ENCODE measurements at regions not wholly inside any gene's neighbourhood (a gene's known extent, or its start where the extent isn't known, plus 50 kb on each side); places are given as distances from the start of the nearest gene placed in this dataset.

DNA sequence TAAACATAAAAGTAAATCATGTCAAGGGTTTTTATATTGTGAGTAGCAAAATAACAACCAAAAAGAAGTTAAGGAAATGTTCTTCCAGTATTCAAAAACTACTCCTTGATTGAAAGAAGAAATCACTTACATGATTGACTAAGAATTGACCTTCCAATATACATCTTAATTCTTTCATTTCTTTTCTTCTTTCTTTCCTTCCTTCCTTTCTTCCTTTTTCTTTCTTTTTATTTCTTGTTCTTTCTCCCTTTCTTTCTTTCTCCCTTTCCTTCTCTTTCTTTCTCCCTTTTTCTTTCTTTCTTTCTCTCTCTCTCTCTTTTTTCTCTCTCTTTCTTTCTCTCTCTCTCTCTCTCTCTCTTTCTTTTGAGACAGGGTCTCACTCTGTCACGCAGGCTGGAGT lies 60.7 kb upstream of the SOX9 start:
- intact Hi-C loops (cut with micrococcal nuclease), result no loop called here
- no peaks in the 10 kb centered on the region for H3K9me1 ChIP-seq (replicated peaks; ENCODE audit: control insufficient read depth, extremely low read depth, insufficient read depth, low read length)
- BruUV-seq (replicated peaks), result no TSS peak
- H3K27me3 ChIP-seq (ENCODE audit: control insufficient read depth in 2 of 2, insufficient read depth in 2 of 2, low read length in 2 of 2), result no peaks in the 10 kb centered on the region
- no peaks in the 10 kb centered on the region for H4K20me1 ChIP-seq (replicated peaks; ENCODE audit: control insufficient read depth, extremely low read depth, insufficient read depth, low read length)
- H3K36me3 ChIP-seq (ENCODE audit: control insufficient read depth in 2 of 2, extremely low read depth in 1 of 2, insufficient read depth in 2 of 2, low read length in 2 of 2), result no peaks in the 10 kb centered on the region
- dilution Hi-C loops (cut with MboI; ENCODE audit: extremely low pct_ligation_motif_present, low sequenced_read_pairs), result no loop called here
- POLR2A ChIA-PET, result no interaction called here
- peaks cover 2% of the 10 kb centered on the region for H3K9me3 ChIP-seq (replicated peaks; ENCODE audit: control insufficient read depth, insufficient read depth, low read length)
- no peak overlapping the region for H3K27ac ChIP-seq (ENCODE audit: insufficient read depth, low read depth, low read length)
- no peak overlapping the region for H3K4me3 ChIP-seq (replicated peaks in 1 of 3; ENCODE audit: insufficient read depth in 1 of 3, low read depth in 1 of 3, low read length in 3 of 3)
- FAIRE-seq (no peak), DNase-seq (ENCODE audit: low read depth, low spot score) (no peak)
- H3K9ac ChIP-seq (replicated peaks; ENCODE audit: extremely low read depth, insufficient read depth, low read length), result no peak overlapping the region
- H2AFZ ChIP-seq (ENCODE audit: low read depth, low read length), result no peak overlapping the region
- H3K79me2 ChIP-seq (ENCODE audit: control insufficient read depth, insufficient read depth, low read length), result no peaks in the 10 kb centered on the region
- TF ChIP-seq MYC (IDR thresholded peaks at IDR 0.05; ENCODE audit: low read depth, low read length) (no peak), EZH2 (IDR thresholded peaks at IDR 0.05; ENCODE audit: borderline replicate concordance, low read depth, low read length, severe bottlenecking) (no peak), GATA2 (IDR thresholded peaks at IDR 0.05; ENCODE audit: insufficient read depth, insufficient read length, low read depth, low read length) (no peak), CTCF (IDR thresholded peaks at IDR 0.05; ENCODE audit: extremely low read depth in 1 of 2, insufficient read depth in 1 of 2, low read depth in 1 of 2, low read length in 2 of 2) (no peak), POLR2AphosphoS5 (IDR thresholded peaks at IDR 0.05; ENCODE audit: insufficient read depth, low read depth, low read length) (no peak), POLR2A (IDR thresholded peaks at IDR 0.05; ENCODE audit: low read depth, low read length) (no peak), JUN (IDR thresholded peaks at IDR 0.05; ENCODE audit: borderline replicate concordance, insufficient read depth, insufficient read length, low read depth) (no peak), FOS (IDR thresholded peaks at IDR 0.05; ENCODE audit: borderline replicate concordance, insufficient read depth, low read length) (no peak)
- TF ChIP-seq, protein P1, sequence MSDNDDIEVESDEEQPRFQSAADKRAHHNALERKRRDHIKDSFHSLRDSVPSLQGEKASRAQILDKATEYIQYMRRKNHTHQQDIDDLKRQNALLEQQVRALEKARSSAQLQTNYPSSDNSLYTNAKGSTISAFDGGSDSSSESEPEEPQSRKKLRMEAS (IDR thresholded peaks at IDR 0.05; ENCODE audit: insufficient read depth, insufficient read length), result no peak
- CTCF ChIA-PET, result no interaction called here
- no peak overlapping the region for H3K4me2 ChIP-seq (ENCODE audit: insufficient read depth, low read length)
- H3K4me1 ChIP-seq (ENCODE audit: control insufficient read depth, extremely low read depth, insufficient read depth, low read length), result no peaks in the 10 kb centered on the region

Measured in endothelial cell of umbilical vein (primary cell).